ENCODE measurements at regions not wholly inside any gene's neighbourhood (a gene's known extent, or its start where the extent isn't known, plus 50 kb on each side); places are given as distances from the start of the nearest gene placed in this dataset.

GRCh38 chr13:111483621-111483987 lies 163.2 kb downstream of the TEX29 start:
- TF ChIP-seq CTCF (IDR thresholded peaks at IDR 0.05), result no peak
- TF ChIP-seq ELF4 (CRISPR knock-in tag; IDR thresholded peaks at IDR 0.05; ENCODE audit: low read depth), result no peak
- no peak for TF ChIP-seq IRF1 (CRISPR knock-in tag; IDR thresholded peaks at IDR 0.05)
- no peak for TF ChIP-seq AFF4 (CRISPR knock-in tag; IDR thresholded peaks at IDR 0.05; ENCODE audit: borderline replicate concordance)
- no peak for TF ChIP-seq NFE2L1 (CRISPR knock-in tag; IDR thresholded peaks at IDR 0.05)
- no peak for TF ChIP-seq USF2 (CRISPR knock-in tag; IDR thresholded peaks at IDR 0.05)
- no peak for TF ChIP-seq USF1 (CRISPR knock-in tag; IDR thresholded peaks at IDR 0.05)
- TF ChIP-seq ZNF121 (CRISPR knock-in tag; IDR thresholded peaks at IDR 0.05), result no peak
- no peak for TF ChIP-seq SMAD3 (CRISPR knock-in tag; IDR thresholded peaks at IDR 0.05; ENCODE audit: borderline replicate concordance)

Data from WTC11 (cell line).